ENCODE measurements at regions not wholly inside any gene's neighbourhood (a gene's known extent, or its start where the extent isn't known, plus 50 kb on each side); places are given as distances from the start of the nearest gene placed in this dataset.

DNA sequence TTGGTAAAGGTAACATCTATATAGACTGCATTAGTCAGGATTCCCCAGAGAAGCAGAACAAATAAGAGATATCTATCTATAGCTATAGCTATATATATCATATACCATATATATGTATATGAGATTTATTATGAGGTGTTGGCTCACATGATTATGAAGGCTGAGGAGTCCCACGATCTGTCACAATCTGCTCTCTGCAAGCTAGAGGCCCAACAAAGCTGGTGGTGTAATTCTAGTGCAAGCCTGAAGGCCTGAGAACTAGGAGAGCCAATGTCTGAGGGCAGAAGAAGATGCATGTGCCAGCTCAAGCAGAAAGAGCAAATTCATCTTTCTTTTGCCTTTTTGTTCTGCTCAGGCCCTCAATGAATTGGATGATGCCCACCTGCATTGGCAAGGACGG, 102.2 kb upstream of the PLPPR1 start:
- TF ChIP-seq, protein P1, sequence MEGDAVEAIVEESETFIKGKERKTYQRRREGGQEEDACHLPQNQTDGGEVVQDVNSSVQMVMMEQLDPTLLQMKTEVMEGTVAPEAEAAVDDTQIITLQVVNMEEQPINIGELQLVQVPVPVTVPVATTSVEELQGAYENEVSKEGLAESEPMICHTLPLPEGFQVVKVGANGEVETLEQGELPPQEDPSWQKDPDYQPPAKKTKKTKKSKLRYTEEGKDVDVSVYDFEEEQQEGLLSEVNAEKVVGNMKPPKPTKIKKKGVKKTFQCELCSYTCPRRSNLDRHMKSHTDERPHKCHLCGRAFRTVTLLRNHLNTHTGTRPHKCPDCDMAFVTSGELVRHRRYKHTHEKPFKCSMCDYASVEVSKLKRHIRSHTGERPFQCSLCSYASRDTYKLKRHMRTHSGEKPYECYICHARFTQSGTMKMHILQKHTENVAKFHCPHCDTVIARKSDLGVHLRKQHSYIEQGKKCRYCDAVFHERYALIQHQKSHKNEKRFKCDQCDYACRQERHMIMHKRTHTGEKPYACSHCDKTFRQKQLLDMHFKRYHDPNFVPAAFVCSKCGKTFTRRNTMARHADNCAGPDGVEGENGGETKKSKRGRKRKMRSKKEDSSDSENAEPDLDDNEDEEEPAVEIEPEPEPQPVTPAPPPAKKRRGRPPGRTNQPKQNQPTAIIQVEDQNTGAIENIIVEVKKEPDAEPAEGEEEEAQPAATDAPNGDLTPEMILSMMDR (IDR thresholded peaks at IDR 0.05), result no peak
- TF ChIP-seq EP300 (IDR thresholded peaks at IDR 0.05), result no peak

Data from stomach (tissue), 4 donors.